NCI-H2107 treated with DMSO at 0.1 percent for 48 hours (cell line): ENCODE measurements at regions not wholly inside any gene's neighbourhood (a gene's known extent, or its start where the extent isn't known, plus 50 kb on each side); places are given as distances from the start of the nearest gene placed in this dataset.

Experiments
- DNase-seq: peaks from one replicate; lab custom pipeline; 2025; ENCODE audit not compliant: unreplicated experiment; lab: John Stamatoyannopoulos, UW

- DNase-seq, result no peak
Observed at GRCh38 chr11:119909077-119909476, 180.1 kb upstream of the NECTIN1 start.

- no peak for DNase-seq
Observed at GRCh38 chr11:119908573-119908904, 179.5 kb upstream of the NECTIN1 start.

GRCh38 chr11:119907878-119908572, 179.0 kb upstream of the NECTIN1 start:
- peak; percentile 62 for DNase-seq

GRCh38 chr11:119907122-119907851, 178.3 kb upstream of the NECTIN1 start:
- DNase-seq, result no peak

GRCh38 chr11:119906376-119906775, 177.4 kb upstream of the NECTIN1 start:
- DNase-seq, result no peak

- DNase-seq, result peak; percentile 3
Observed at GRCh38 chr11:119905162-119905561, 176.2 kb upstream of the NECTIN1 start.

- DNase-seq, result no peak
Observed at GRCh38 chr11:119904531-119905035, 175.6 kb upstream of the NECTIN1 start.

- DNase-seq, result no peak
Observed at GRCh38 chr11:119903821-119904220, 174.8 kb upstream of the NECTIN1 start.

- no peak for DNase-seq
Observed at GRCh38 chr11:119903389-119903788, 174.4 kb upstream of the NECTIN1 start.

GRCh38 chr11:119902656-119903231, 173.7 kb upstream of the NECTIN1 start:
- peak; percentile 33 for DNase-seq

GRCh38 chr11:119901657-119902577, 172.9 kb upstream of the NECTIN1 start:
- no peak for DNase-seq

- DNase-seq, result no peak
Observed at GRCh38 chr11:119899997-119900396, 171.0 kb upstream of the NECTIN1 start.

GRCh38 chr11:119897576-119897975, 168.6 kb upstream of the NECTIN1 start:
- no peak for DNase-seq

GRCh38 chr11:119897046-119897440, 168.0 kb upstream of the NECTIN1 start:
- no peak for DNase-seq

GRCh38 chr11:119896387-119897045, 167.5 kb upstream of the NECTIN1 start:
- no peak for DNase-seq

GRCh38 chr11:119895981-119896380, 167.0 kb upstream of the NECTIN1 start:
- DNase-seq, result no peak

GRCh38 chr11:119894916-119895315, 165.9 kb upstream of the NECTIN1 start:
- no peak for DNase-seq

GRCh38 chr11:119892311-119892808, 163.4 kb upstream of the NECTIN1 start:
- DNase-seq, result no peak

GRCh38 chr11:119891055-119891768, 162.2 kb upstream of the NECTIN1 start:
- no peak for DNase-seq

- no peak for DNase-seq
Observed at GRCh38 chr11:119890466-119890865, 161.5 kb upstream of the NECTIN1 start.
